ENCODE measurements at regions not wholly inside any gene's neighbourhood (a gene's known extent, or its start where the extent isn't known, plus 50 kb on each side); places are given as distances from the start of the nearest gene placed in this dataset.

DNA sequence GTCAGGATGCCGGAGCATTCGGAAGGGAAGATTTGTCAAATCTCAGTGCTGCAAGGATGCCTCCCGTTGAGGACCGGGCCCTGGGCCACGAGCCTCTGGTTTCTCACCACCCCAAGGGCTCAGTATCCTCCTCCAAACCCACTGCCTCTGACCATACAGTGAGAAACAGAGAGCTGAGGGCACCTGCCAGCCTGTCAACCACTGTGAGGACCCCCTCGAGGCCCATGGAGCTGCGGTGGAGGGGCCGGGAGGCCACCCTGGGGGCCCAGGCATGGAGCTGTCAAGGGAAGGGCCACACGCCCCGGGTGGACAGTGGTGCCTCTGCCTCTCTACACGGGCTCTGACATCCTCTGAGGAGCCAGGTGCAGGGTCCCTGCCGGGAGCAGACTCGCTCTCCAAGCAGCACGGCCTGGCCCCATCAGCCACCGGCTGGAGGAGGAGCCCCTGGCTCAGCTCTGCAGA is 248.0 kb upstream of the TCERG1L start:
- TF ChIP-seq, protein P1, sequence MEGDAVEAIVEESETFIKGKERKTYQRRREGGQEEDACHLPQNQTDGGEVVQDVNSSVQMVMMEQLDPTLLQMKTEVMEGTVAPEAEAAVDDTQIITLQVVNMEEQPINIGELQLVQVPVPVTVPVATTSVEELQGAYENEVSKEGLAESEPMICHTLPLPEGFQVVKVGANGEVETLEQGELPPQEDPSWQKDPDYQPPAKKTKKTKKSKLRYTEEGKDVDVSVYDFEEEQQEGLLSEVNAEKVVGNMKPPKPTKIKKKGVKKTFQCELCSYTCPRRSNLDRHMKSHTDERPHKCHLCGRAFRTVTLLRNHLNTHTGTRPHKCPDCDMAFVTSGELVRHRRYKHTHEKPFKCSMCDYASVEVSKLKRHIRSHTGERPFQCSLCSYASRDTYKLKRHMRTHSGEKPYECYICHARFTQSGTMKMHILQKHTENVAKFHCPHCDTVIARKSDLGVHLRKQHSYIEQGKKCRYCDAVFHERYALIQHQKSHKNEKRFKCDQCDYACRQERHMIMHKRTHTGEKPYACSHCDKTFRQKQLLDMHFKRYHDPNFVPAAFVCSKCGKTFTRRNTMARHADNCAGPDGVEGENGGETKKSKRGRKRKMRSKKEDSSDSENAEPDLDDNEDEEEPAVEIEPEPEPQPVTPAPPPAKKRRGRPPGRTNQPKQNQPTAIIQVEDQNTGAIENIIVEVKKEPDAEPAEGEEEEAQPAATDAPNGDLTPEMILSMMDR (IDR thresholded peaks at IDR 0.05) = no peak
- TF ChIP-seq EP300 (IDR thresholded peaks at IDR 0.05) (no peak), POLR2AphosphoS5 (IDR thresholded peaks at IDR 0.05) (no peak)

Measured in suprapubic skin (tissue), 4 donors.